Upper lobe of right lung (tissue), 1 donor: ENCODE measurements at regions not wholly inside any gene's neighbourhood (a gene's known extent, or its start where the extent isn't known, plus 50 kb on each side); places are given as distances from the start of the nearest gene placed in this dataset.

ENCODE experiments used
- ATAC-seq: fragments of 200-7000 bp; cut with Tn5 transposase; one replicate; pipeline ENCODE4 v1.9.1; 2020; ENCODE audit warnings: mild to moderate bottlenecking, moderate library complexity
- DNase-seq: peaks from one replicate; pipeline ENCODE4 v3.0.0-alpha.2; 2020
- H3K27ac ChIP-seq: fragments of 200-600 bp; one replicate; pipeline ENCODE4 v1.8.0; 2022
- H3K27me3 ChIP-seq: fragments of 200-600 bp; one replicate; pipeline ENCODE4 v1.8.0; 2022; ENCODE audit warnings: mild to moderate bottlenecking
- H3K36me3 ChIP-seq: fragments of 200-600 bp; one replicate; pipeline ENCODE4 v1.8.0; 2022
- H3K4me1 ChIP-seq: fragments of 200-600 bp; one replicate; pipeline ENCODE4 v1.8.0; 2022
- H3K4me3 ChIP-seq: fragments of 200-600 bp; one replicate; pipeline ENCODE4 v1.8.0; 2022; ENCODE audit warnings: mild to moderate bottlenecking
- H3K9me3 ChIP-seq: fragments of 200-600 bp; one replicate; pipeline ENCODE4 v1.8.0; 2022
- CTCF ChIP-seq: fragments of 200-600 bp; IDR thresholded peaks from one replicate; pipeline ENCODE4 v1.8.0; 2022; ENCODE audit warnings: antibody characterized with exemption
- intact Hi-C: fragments of 100-400 bp; cut with DNase I; formaldehyde crosslinking; loops from one replicate; pipeline ENCODE4 v1.11.0; 2022
- donor health status: DM: no; HTN: yes; CAD: no; lungs with severe emphysema.

- H3K27ac ChIP-seq, result no peak overlapping the region
- no peaks in the 10 kb centered on the region for H3K4me1 ChIP-seq
- ATAC-seq (no peak), DNase-seq (no peak)
- no peaks in the 10 kb centered on the region for H3K36me3 ChIP-seq
- no peaks in the 10 kb centered on the region for H3K27me3 ChIP-seq
- TF ChIP-seq CTCF, result no peak
- H3K4me3 ChIP-seq, result no peak overlapping the region
- H3K9me3 ChIP-seq, result no peaks in the 10 kb centered on the region
- intact Hi-C loops, result no loop called here
These were observed 239.2 kb downstream of the ATG4C start for GRCh38 chr1:63023171-63023570.

GRCh38 chr1:63023637-63024036 lies 239.7 kb downstream of the ATG4C start:
- Histone ChIP-seq H3K4me1 (no peaks in the 10 kb centered on the region), H3K27ac (no peak overlapping the region), H3K36me3 (no peaks in the 10 kb centered on the region), H3K9me3 (no peaks in the 10 kb centered on the region), H3K4me3 (no peak overlapping the region), H3K27me3 (no peaks in the 10 kb centered on the region)
- DNase-seq, result no peak
- intact Hi-C loops, result no loop called here
- TF ChIP-seq CTCF, result no peak
- ATAC-seq, result no peak

GRCh38 chr1:63024132-63024531 lies 240.2 kb downstream of the ATG4C start:
- H3K27ac ChIP-seq, result no peak overlapping the region
- H3K4me3 ChIP-seq, result no peak overlapping the region
- no peaks in the 10 kb centered on the region for H3K27me3 ChIP-seq
- no peaks in the 10 kb centered on the region for H3K36me3 ChIP-seq
- H3K4me1 ChIP-seq, result no peaks in the 10 kb centered on the region
- intact Hi-C loops, result no loop called here
- ATAC-seq, result no peak
- no peak for DNase-seq
- TF ChIP-seq CTCF, result no peak
- no peaks in the 10 kb centered on the region for H3K9me3 ChIP-seq

GRCh38 chr1:63027176-63027575 lies 243.2 kb downstream of the ATG4C start:
- no peak overlapping the region for H3K4me3 ChIP-seq
- ATAC-seq, result no peak
- H3K36me3 ChIP-seq, result no peaks in the 10 kb centered on the region
- DNase-seq, result no peak
- intact Hi-C loops, result no loop called here
- no peak for TF ChIP-seq CTCF
- H3K27me3 ChIP-seq, result no peaks in the 10 kb centered on the region
- H3K9me3 ChIP-seq, result no peaks in the 10 kb centered on the region
- H3K4me1 ChIP-seq, result no peaks in the 10 kb centered on the region
- H3K27ac ChIP-seq, result no peak overlapping the region

GRCh38 chr1:63032171-63032570 lies 248.2 kb downstream of the ATG4C start:
- Histone ChIP-seq H3K4me1 (no peaks in the 10 kb centered on the region), H3K9me3 (no peaks in the 10 kb centered on the region), H3K27ac (no peak overlapping the region), H3K36me3 (no peaks in the 10 kb centered on the region), H3K4me3 (no peak overlapping the region), H3K27me3 (no peaks in the 10 kb centered on the region)
- intact Hi-C loops, result no loop called here
- no peak for TF ChIP-seq CTCF
- no peak for DNase-seq
- ATAC-seq, result no peak

- no peak for TF ChIP-seq CTCF
- no peak overlapping the region for H3K4me3 ChIP-seq
- intact Hi-C loops, result no loop called here
- H3K36me3 ChIP-seq, result no peaks in the 10 kb centered on the region
- H3K9me3 ChIP-seq, result no peaks in the 10 kb centered on the region
- H3K27ac ChIP-seq, result no peak overlapping the region
- no peak for DNase-seq
- no peak for ATAC-seq
- H3K27me3 ChIP-seq, result no peaks in the 10 kb centered on the region
- H3K4me1 ChIP-seq, result no peaks in the 10 kb centered on the region
These were observed 249.3 kb downstream of the ATG4C start for GRCh38 chr1:63033211-63033610.
